ENCODE measurements at regions not wholly inside any gene's neighbourhood (a gene's known extent, or its start where the extent isn't known, plus 50 kb on each side); places are given as distances from the start of the nearest gene placed in this dataset.

- DNase-seq (ENCODE audit: low read depth): no peak
- no peaks in the 10 kb centered on the region for H3K27me3 ChIP-seq (ENCODE audit: control insufficient read depth, insufficient read depth, low read length)
- no peak for TF ChIP-seq CTCF (IDR thresholded peaks at IDR 0.05; ENCODE audit: insufficient read depth, low read length, poor library complexity, severe bottlenecking)
- H3K4me3 ChIP-seq (ENCODE audit: low read depth, low read length): no peak overlapping the region
- no peaks in the 10 kb centered on the region for H3K36me3 ChIP-seq (ENCODE audit: control insufficient read depth, insufficient read depth, low read length)
Observed at GRCh38 chr6:105460860-105461259, 58.0 kb upstream of the PREP start.

- peak; percentile 62 for DNase-seq (ENCODE audit: low read depth)
- H3K36me3 ChIP-seq (ENCODE audit: control insufficient read depth, insufficient read depth, low read length): no peaks in the 10 kb centered on the region
- no peak for TF ChIP-seq CTCF (IDR thresholded peaks at IDR 0.05; ENCODE audit: insufficient read depth, low read length, poor library complexity, severe bottlenecking)
- H3K4me3 ChIP-seq (ENCODE audit: low read depth, low read length): no peak overlapping the region
- no peaks in the 10 kb centered on the region for H3K27me3 ChIP-seq (ENCODE audit: control insufficient read depth, insufficient read depth, low read length)
Observed at GRCh38 chr6:105459864-105460263, 57.0 kb upstream of the PREP start.

- no peaks in the 10 kb centered on the region for H3K36me3 ChIP-seq (ENCODE audit: control insufficient read depth, insufficient read depth, low read length)
- no peak overlapping the region for H3K4me3 ChIP-seq (ENCODE audit: low read depth, low read length)
- DNase-seq (ENCODE audit: low read depth): no peak
- no peaks in the 10 kb centered on the region for H3K27me3 ChIP-seq (ENCODE audit: control insufficient read depth, insufficient read depth, low read length)
- no peak for TF ChIP-seq CTCF (IDR thresholded peaks at IDR 0.05; ENCODE audit: insufficient read depth, low read length, poor library complexity, severe bottlenecking)
Observed at GRCh38 chr6:105459049-105459448, 56.2 kb upstream of the PREP start.

- no peak for TF ChIP-seq CTCF (IDR thresholded peaks at IDR 0.05; ENCODE audit: insufficient read depth, low read length, poor library complexity, severe bottlenecking)
- Histone ChIP-seq H3K27me3 (ENCODE audit: control insufficient read depth, insufficient read depth, low read length) (no peaks in the 10 kb centered on the region), H3K4me3 (ENCODE audit: low read depth, low read length) (no peak overlapping the region), H3K36me3 (ENCODE audit: control insufficient read depth, insufficient read depth, low read length) (no peaks in the 10 kb centered on the region)
- no peak for DNase-seq (ENCODE audit: low read depth)
Observed at GRCh38 chr6:105458551-105458950, 55.7 kb upstream of the PREP start.

GRCh38 chr6:105458084-105458483 is 55.2 kb upstream of the PREP start:
- Histone ChIP-seq H3K36me3 (ENCODE audit: control insufficient read depth, insufficient read depth, low read length) (no peaks in the 10 kb centered on the region), H3K4me3 (ENCODE audit: low read depth, low read length) (no peak overlapping the region), H3K27me3 (ENCODE audit: control insufficient read depth, insufficient read depth, low read length) (no peaks in the 10 kb centered on the region)
- no peak for TF ChIP-seq CTCF (IDR thresholded peaks at IDR 0.05; ENCODE audit: insufficient read depth, low read length, poor library complexity, severe bottlenecking)
- DNase-seq (ENCODE audit: low read depth): no peak

- Histone ChIP-seq H3K36me3 (ENCODE audit: control insufficient read depth, insufficient read depth, low read length) (no peaks in the 10 kb centered on the region), H3K4me3 (ENCODE audit: low read depth, low read length) (no peak overlapping the region), H3K27me3 (ENCODE audit: control insufficient read depth, insufficient read depth, low read length) (no peaks in the 10 kb centered on the region)
- no peak for DNase-seq (ENCODE audit: low read depth)
- TF ChIP-seq CTCF (IDR thresholded peaks at IDR 0.05; ENCODE audit: insufficient read depth, low read length, poor library complexity, severe bottlenecking): no peak
Observed at GRCh38 chr6:105453968-105454367, 51.1 kb upstream of the PREP start.
